GM18505 (cell line): ENCODE measurements at regions not wholly inside any gene's neighbourhood (a gene's known extent, or its start where the extent isn't known, plus 50 kb on each side); places are given as distances from the start of the nearest gene placed in this dataset.

ENCODE experiments used
- ATAC-seq: cut with Tn5 transposase; IDR thresholded peaks from one replicate; pipeline ENCODE4 v1.9.1; 2021; ENCODE audit not compliant: unreplicated experiment
- POLR2A ChIP-seq: IDR thresholded peaks from 4 replicates; pipeline ENCODE4 v1.6.1; 2011; ENCODE audit warnings: borderline replicate concordance; ENCODE audit not compliant: insufficient read depth, insufficient read length; ENCODE audit errors: extremely low read depth

- no peak for TF ChIP-seq POLR2A
- no peak for ATAC-seq
Observed at GRCh38 chr4:29861307-29861706, 858.9 kb upstream of the PCDH7 start.

GRCh38 chr4:29867412-29867811 is 852.8 kb upstream of the PCDH7 start:
- no peak for TF ChIP-seq POLR2A

GRCh38 chr4:29900336-29900735 is 819.8 kb upstream of the PCDH7 start:
- no peak for ATAC-seq
- TF ChIP-seq POLR2A: no peak

More at GRCh38 chr4:29867412-29867811, 852.8 kb upstream of the PCDH7 start:
- ATAC-seq: no peak

GRCh38 chr4:29908276-29908675 is 811.9 kb upstream of the PCDH7 start:
- ATAC-seq: no peak
- no peak for TF ChIP-seq POLR2A

- ATAC-seq: no peak
- TF ChIP-seq POLR2A: no peak
Observed at GRCh38 chr4:29927895-29928294, 792.3 kb upstream of the PCDH7 start.

- no peak for ATAC-seq
- TF ChIP-seq POLR2A: no peak
Observed at GRCh38 chr4:29948451-29948850, 771.7 kb upstream of the PCDH7 start.

GRCh38 chr4:29948858-29949257 is 771.3 kb upstream of the PCDH7 start:
- no peak for ATAC-seq
- no peak for TF ChIP-seq POLR2A

GRCh38 chr4:29966386-29966785 is 753.8 kb upstream of the PCDH7 start:
- ATAC-seq: no peak
- TF ChIP-seq POLR2A: no peak

- no peak for ATAC-seq
- TF ChIP-seq POLR2A: no peak
Observed at GRCh38 chr4:29970626-29971025, 749.5 kb upstream of the PCDH7 start.

GRCh38 chr4:29972121-29972520 is 748.0 kb upstream of the PCDH7 start:
- no peak for TF ChIP-seq POLR2A
- no peak for ATAC-seq

GRCh38 chr4:29983890-29984289 is 736.3 kb upstream of the PCDH7 start:
- TF ChIP-seq POLR2A: no peak
- no peak for ATAC-seq

- TF ChIP-seq POLR2A: no peak
- ATAC-seq: no peak
Observed at GRCh38 chr4:30001628-30002027, 718.5 kb upstream of the PCDH7 start.

- ATAC-seq: no peak
- no peak for TF ChIP-seq POLR2A
Observed at GRCh38 chr4:30002341-30002740, 717.8 kb upstream of the PCDH7 start.

GRCh38 chr4:30005995-30006394 is 714.2 kb upstream of the PCDH7 start:
- TF ChIP-seq POLR2A: no peak
- ATAC-seq: no peak

GRCh38 chr4:30024526-30024925 is 695.6 kb upstream of the PCDH7 start:
- no peak for TF ChIP-seq POLR2A
- no peak for ATAC-seq
